Osteocyte (in vitro differentiated cells): ENCODE measurements at regions not wholly inside any gene's neighbourhood (a gene's known extent, or its start where the extent isn't known, plus 50 kb on each side); places are given as distances from the start of the nearest gene placed in this dataset.

Experiments
- DNase-seq: peaks from one replicate; pipeline ENCODE4 v3.0.0; 2021; ENCODE audit warnings: mixed read lengths; ENCODE audit not compliant: unreplicated experiment; ENCODE audit errors: extremely low spot score
- H3K27ac Mint-ChIP-seq: one replicate; pipeline ENCODE4 v1.8.0; 2021; ENCODE audit warnings: mild to moderate bottlenecking, mixed read lengths; ENCODE audit not compliant: unreplicated experiment
- H3K27me3 Mint-ChIP-seq: one replicate; pipeline ENCODE4 v1.8.0; 2021; ENCODE audit warnings: mixed read lengths; ENCODE audit not compliant: unreplicated experiment
- H3K36me3 Mint-ChIP-seq: one replicate; pipeline ENCODE4 v1.8.0; 2021; ENCODE audit warnings: mixed read lengths; ENCODE audit not compliant: unreplicated experiment
- H3K4me1 Mint-ChIP-seq: one replicate; pipeline ENCODE4 v1.8.0; 2021; ENCODE audit warnings: mixed read lengths; ENCODE audit not compliant: unreplicated experiment
- H3K4me3 Mint-ChIP-seq: one replicate; pipeline ENCODE4 v1.8.0; 2021; ENCODE audit warnings: mild to moderate bottlenecking, moderate library complexity, mixed read lengths; ENCODE audit not compliant: unreplicated experiment
- H3K9me3 Mint-ChIP-seq: one replicate; pipeline ENCODE4 v1.8.0; 2021; ENCODE audit warnings: mixed read lengths; ENCODE audit not compliant: unreplicated experiment
- TF ChIP-seq, protein P1 (sequence below): fragments of 200-600 bp; sonication (generic); IDR thresholded peaks from 2 replicates; pipeline ENCODE4 v1.5.0; 2021; ENCODE audit warnings: antibody characterized with exemption, mild to moderate bottlenecking, moderate library complexity

DNA sequence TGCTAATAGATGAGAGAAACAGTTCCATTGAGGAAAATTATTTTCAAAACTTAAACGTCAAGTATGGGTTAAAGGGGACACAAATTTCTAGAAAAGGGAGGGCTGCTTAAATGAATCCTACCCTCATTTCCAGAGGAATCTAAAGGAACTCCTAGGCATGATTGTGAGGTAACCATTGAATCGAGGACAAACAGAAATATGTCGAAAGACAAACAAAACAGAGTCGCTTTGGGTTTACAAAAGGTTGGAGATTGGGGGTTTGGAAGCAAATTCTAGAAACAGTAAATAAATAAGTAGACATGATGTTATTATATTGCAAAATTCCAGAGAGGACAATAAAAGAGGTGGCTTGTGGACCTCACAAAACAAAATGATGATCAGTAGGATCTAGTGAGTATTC is 173.1 kb downstream of the FTCDNL1 start:
- Mint-ChIP-seq H3K27ac (no peak overlapping the region), H3K27me3 (peaks cover 28% of the 10 kb centered on the region), H3K4me1 (no peaks in the 10 kb centered on the region), H3K4me3 (no peak overlapping the region), H3K36me3 (no peaks in the 10 kb centered on the region), H3K9me3 (no peaks in the 10 kb centered on the region)
- TF ChIP-seq, protein P1, sequence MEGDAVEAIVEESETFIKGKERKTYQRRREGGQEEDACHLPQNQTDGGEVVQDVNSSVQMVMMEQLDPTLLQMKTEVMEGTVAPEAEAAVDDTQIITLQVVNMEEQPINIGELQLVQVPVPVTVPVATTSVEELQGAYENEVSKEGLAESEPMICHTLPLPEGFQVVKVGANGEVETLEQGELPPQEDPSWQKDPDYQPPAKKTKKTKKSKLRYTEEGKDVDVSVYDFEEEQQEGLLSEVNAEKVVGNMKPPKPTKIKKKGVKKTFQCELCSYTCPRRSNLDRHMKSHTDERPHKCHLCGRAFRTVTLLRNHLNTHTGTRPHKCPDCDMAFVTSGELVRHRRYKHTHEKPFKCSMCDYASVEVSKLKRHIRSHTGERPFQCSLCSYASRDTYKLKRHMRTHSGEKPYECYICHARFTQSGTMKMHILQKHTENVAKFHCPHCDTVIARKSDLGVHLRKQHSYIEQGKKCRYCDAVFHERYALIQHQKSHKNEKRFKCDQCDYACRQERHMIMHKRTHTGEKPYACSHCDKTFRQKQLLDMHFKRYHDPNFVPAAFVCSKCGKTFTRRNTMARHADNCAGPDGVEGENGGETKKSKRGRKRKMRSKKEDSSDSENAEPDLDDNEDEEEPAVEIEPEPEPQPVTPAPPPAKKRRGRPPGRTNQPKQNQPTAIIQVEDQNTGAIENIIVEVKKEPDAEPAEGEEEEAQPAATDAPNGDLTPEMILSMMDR = no peak
- no peak for DNase-seq

DNA sequence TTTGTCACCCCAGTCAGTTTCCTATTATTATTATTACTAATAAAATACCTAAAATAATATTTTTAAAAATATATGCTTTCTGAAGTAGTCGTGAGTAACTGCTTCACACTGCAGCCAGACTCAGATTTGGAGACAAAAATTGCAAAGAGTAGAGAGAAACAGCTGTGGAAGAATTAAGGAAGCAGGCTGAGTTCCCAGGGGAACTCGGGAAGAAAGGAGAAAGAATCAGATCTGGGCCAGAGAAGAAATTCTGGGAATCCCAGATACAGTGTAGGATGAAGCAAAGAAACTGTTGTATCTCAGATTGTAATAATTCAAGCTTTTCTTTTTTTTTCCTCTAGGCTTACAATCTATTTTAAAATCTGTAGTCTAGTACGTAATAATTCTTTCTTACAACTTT is 182.3 kb downstream of the FTCDNL1 start:
- Mint-ChIP-seq H3K27ac (no peak overlapping the region), H3K4me3 (no peak overlapping the region), H3K4me1 (no peaks in the 10 kb centered on the region), H3K36me3 (no peaks in the 10 kb centered on the region), H3K9me3 (no peaks in the 10 kb centered on the region), H3K27me3 (peaks cover 15% of the 10 kb centered on the region)
- TF ChIP-seq, protein P1 = no peak
- no peak for DNase-seq

DNA sequence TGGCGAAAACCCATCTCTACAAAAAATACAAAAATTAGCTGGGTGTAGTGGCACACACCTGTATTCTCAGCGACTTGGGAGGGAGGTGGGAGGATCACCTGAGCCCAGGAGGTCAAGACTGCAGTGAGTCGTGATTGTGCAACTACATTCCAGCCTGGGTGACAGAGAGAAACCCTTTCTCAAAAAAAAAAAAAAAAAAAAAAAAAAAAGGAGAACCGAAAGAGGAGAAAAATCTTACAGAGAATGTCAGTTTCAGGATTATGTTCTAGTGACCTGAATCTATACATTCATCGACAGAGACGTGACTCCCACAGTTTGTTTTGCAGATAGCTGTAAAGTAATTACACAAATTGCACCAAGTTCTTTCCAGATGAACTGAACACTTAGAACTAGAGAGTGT is 187.8 kb downstream of the FTCDNL1 start:
- no peak overlapping the region for H3K4me3 Mint-ChIP-seq
- no peaks in the 10 kb centered on the region for H3K36me3 Mint-ChIP-seq
- DNase-seq = no peak
- TF ChIP-seq, protein P1 = no peak
- H3K27ac Mint-ChIP-seq = no peak overlapping the region
- H3K9me3 Mint-ChIP-seq = no peaks in the 10 kb centered on the region
- peaks cover 25% of the 10 kb centered on the region for H3K27me3 Mint-ChIP-seq
- H3K4me1 Mint-ChIP-seq = no peaks in the 10 kb centered on the region

DNA sequence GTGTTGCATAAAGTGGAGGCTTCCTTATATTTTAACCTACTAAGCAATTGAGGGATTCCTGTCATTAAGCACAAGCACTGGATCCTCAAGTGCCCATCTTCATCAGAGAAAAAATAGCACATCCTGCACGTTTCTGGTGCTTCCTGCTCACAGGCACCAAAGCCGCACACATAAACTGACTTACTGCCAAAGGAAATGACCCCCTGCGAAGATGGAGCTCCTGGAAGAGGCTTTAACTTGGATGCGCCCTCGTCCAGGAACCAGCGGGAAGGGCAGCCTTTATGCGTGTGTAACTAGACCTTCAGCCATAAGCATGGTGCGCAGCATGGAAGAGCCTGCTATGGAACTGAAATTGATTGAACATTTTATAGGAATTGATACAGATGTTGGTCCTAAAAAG is 188.7 kb downstream of the FTCDNL1 start:
- Mint-ChIP-seq H3K4me3 (no peak overlapping the region), H3K27ac (no peak overlapping the region), H3K27me3 (peaks cover 32% of the 10 kb centered on the region), H3K4me1 (no peaks in the 10 kb centered on the region), H3K36me3 (no peaks in the 10 kb centered on the region), H3K9me3 (no peaks in the 10 kb centered on the region)
- DNase-seq = no peak
- TF ChIP-seq, protein P1 = no peak

DNA sequence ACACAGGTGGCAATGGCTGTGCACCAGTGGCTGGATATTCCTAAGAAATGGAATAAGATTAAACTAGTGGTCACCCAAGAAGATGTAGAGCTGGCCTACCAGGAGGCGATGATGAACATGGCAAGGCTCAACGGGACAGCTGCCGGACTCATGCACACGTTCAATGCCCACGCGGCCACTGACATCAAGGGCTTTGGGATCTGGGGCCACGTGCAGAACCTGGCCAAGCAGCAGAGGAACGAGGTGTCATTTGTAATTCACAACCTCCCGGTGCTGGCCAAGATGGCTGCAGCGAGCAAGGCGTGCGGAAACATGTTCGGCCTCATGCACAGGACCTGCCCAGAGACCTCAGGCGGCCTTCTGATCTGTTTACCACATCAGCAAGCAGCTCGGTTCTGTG is 190.8 kb downstream of the FTCDNL1 start:
- Mint-ChIP-seq H3K4me1 (no peaks in the 10 kb centered on the region), H3K4me3 (no peak overlapping the region), H3K36me3 (no peaks in the 10 kb centered on the region), H3K27me3 (peaks cover 45% of the 10 kb centered on the region), H3K9me3 (peaks cover 8% of the 10 kb centered on the region), H3K27ac (no peak overlapping the region)
- TF ChIP-seq, protein P1 = no peak
- DNase-seq = no peak
